ENCODE measurements at regions not wholly inside any gene's neighbourhood (a gene's known extent, or its start where the extent isn't known, plus 50 kb on each side); places are given as distances from the start of the nearest gene placed in this dataset.
A peak's percentile ranks its signal among the peaks of the same experiment; 100 is the strongest.
"Not testable (repeated sequence)": the region's sequence is repeated elsewhere in the genome, so short reads cannot be mapped to it uniquely, and the experiment has no call there.

GRCh38 chr12:24505366-24506015, 443.4 kb downstream of the BCAT1 start:
- DNase-seq (ENCODE audit: low spot score), result no peak
- Histone ChIP-seq H3K4me2 (no peak overlapping the region), H3K27ac (no peak overlapping the region), H3K36me3 (no peaks in the 10 kb centered on the region), H2AFZ (replicated peaks) (no peak overlapping the region), H3K79me2 (ENCODE audit: low read depth) (peaks cover 7% of the 10 kb centered on the region), H4K20me1 (ENCODE audit: low read depth) (no peaks in the 10 kb centered on the region), H3F3A (ENCODE audit: low read depth) (no peaks in the 10 kb centered on the region), H3K9ac (no peak overlapping the region), H3K9me3 (ENCODE audit: low read depth) (no peaks in the 10 kb centered on the region), H3K4me1 (peaks cover 10% of the 10 kb centered on the region), H3K4me3 (no peak overlapping the region), H3K27me3 (no peaks in the 10 kb centered on the region)
- Mint-ChIP-seq H3K4me1 (peaks cover 32% of the 10 kb centered on the region), H3K9me3 (peaks cover 3% of the 10 kb centered on the region), H3K27ac (no peak overlapping the region), H3K36me3 (peaks cover 13% of the 10 kb centered on the region), H3K4me3 (no peak overlapping the region), H3K27me3 (ENCODE audit: insufficient read depth, low read depth) (no peaks in the 10 kb centered on the region)
- TF ChIP-seq CTCF (IDR thresholded peaks at IDR 0.05) (no peak), EZH2phosphoT487 (IDR thresholded peaks at IDR 0.05) (no peak), EZH2 (IDR thresholded peaks at IDR 0.05) (no peak)

- not testable (repeated sequence) for H3K27me3 ChIP-seq; H3K27me3 Mint-ChIP-seq (ENCODE audit: insufficient read depth, low read depth); H3K79me2 ChIP-seq (ENCODE audit: low read depth); H4K20me1 ChIP-seq (ENCODE audit: low read depth); H3K27ac Mint-ChIP-seq; H2AFZ ChIP-seq (replicated peaks); H3K27ac ChIP-seq; H3K4me3 Mint-ChIP-seq; H3K4me3 ChIP-seq; H3F3A ChIP-seq (ENCODE audit: low read depth); H3K9ac ChIP-seq; H3K36me3 ChIP-seq; H3K4me2 ChIP-seq; H3K9me3 ChIP-seq (ENCODE audit: low read depth); DNase-seq (ENCODE audit: low spot score); H3K9me3 Mint-ChIP-seq
- Mint-ChIP-seq H3K4me1 (peaks cover 44% of the 10 kb centered on the region), H3K36me3 (peaks cover 16% of the 10 kb centered on the region)
- peaks cover 14% of the 10 kb centered on the region for H3K4me1 ChIP-seq
These were observed 445.4 kb downstream of the BCAT1 start for GRCh38 chr12:24503477-24503876.

- H3K79me2 ChIP-seq (ENCODE audit: low read depth), result peaks cover 7% of the 10 kb centered on the region
- no peak for TF ChIP-seq CTCF (IDR thresholded peaks at IDR 0.05)
- TF ChIP-seq EZH2 (IDR thresholded peaks at IDR 0.05), result no peak
- TF ChIP-seq EZH2phosphoT487 (IDR thresholded peaks at IDR 0.05), result no peak
These were observed 448.1 kb downstream of the BCAT1 start for GRCh38 chr12:24500831-24501230.

GRCh38 chr12:24500421-24500820, 448.5 kb downstream of the BCAT1 start:
- no peaks in the 10 kb centered on the region for H3K9me3 ChIP-seq (ENCODE audit: low read depth)
- no peaks in the 10 kb centered on the region for H3K27me3 ChIP-seq
- peaks cover 14% of the 10 kb centered on the region for H3K4me1 ChIP-seq
- H3K36me3 ChIP-seq, result no peaks in the 10 kb centered on the region
- no peak overlapping the region for H2AFZ ChIP-seq (replicated peaks)
- H3K27me3 Mint-ChIP-seq (ENCODE audit: insufficient read depth, low read depth), result no peaks in the 10 kb centered on the region
- H3K4me2 ChIP-seq, result peak overlapping the region; percentile 21
- peaks cover 38% of the 10 kb centered on the region for H3K4me1 Mint-ChIP-seq
- H3K27ac ChIP-seq, result no peak overlapping the region
- H3K27ac Mint-ChIP-seq, result peak overlapping the region; percentile 91
- peaks cover 15% of the 10 kb centered on the region for H3K9me3 Mint-ChIP-seq
- H3K79me2 ChIP-seq (ENCODE audit: low read depth), result peaks cover 7% of the 10 kb centered on the region
- no peak overlapping the region for H3K9ac ChIP-seq
- TF ChIP-seq CTCF (IDR thresholded peaks at IDR 0.05) (no peak), EZH2 (IDR thresholded peaks at IDR 0.05) (no peak), EZH2phosphoT487 (IDR thresholded peaks at IDR 0.05) (no peak)
- no peak for DNase-seq (ENCODE audit: low spot score)
- no peaks in the 10 kb centered on the region for H4K20me1 ChIP-seq (ENCODE audit: low read depth)
- H3K4me3 ChIP-seq, result no peak overlapping the region
- peak overlapping the region; percentile 79 for H3K4me3 Mint-ChIP-seq
- peaks cover 26% of the 10 kb centered on the region for H3K36me3 Mint-ChIP-seq
- no peaks in the 10 kb centered on the region for H3F3A ChIP-seq (ENCODE audit: low read depth)

More at GRCh38 chr12:24500831-24501230, 448.1 kb downstream of the BCAT1 start:
- Histone ChIP-seq H3K4me1 (peaks cover 14% of the 10 kb centered on the region), H3K27ac (no peak overlapping the region), H2AFZ (replicated peaks) (no peak overlapping the region), H3K4me2 (peak overlapping the region; percentile 21), H3K4me3 (no peak overlapping the region), H3K36me3 (no peaks in the 10 kb centered on the region), H4K20me1 (ENCODE audit: low read depth) (no peaks in the 10 kb centered on the region), H3F3A (ENCODE audit: low read depth) (no peaks in the 10 kb centered on the region), H3K27me3 (no peaks in the 10 kb centered on the region), H3K9ac (no peak overlapping the region), H3K9me3 (ENCODE audit: low read depth) (no peaks in the 10 kb centered on the region)
- Mint-ChIP-seq H3K27me3 (ENCODE audit: insufficient read depth, low read depth) (no peaks in the 10 kb centered on the region), H3K4me1 (peaks cover 38% of the 10 kb centered on the region), H3K4me3 (peak overlapping the region; percentile 79), H3K36me3 (peaks cover 24% of the 10 kb centered on the region), H3K27ac (peak overlapping the region; percentile 91), H3K9me3 (peaks cover 11% of the 10 kb centered on the region)
- DNase-seq (ENCODE audit: low spot score), result no peak

All from neural progenitor cell (in vitro differentiated cells).